Neural cell (in vitro differentiated cells): ENCODE measurements at regions not wholly inside any gene's neighbourhood (a gene's known extent, or its start where the extent isn't known, plus 50 kb on each side); places are given as distances from the start of the nearest gene placed in this dataset.

Experiments used
- CTCF ChIP-seq: fragments of 450-650 bp; IDR thresholded peaks from 2 replicates; pipeline ENCODE4 v1.5.1; 2014; ENCODE audit warnings: antibody characterized with exemption, mild to moderate bottlenecking, moderate library complexity; ENCODE audit not compliant: poor library complexity, severe bottlenecking
- EP300 ChIP-seq: fragments of 450-650 bp; conservative IDR thresholded peaks from 2 replicates; pipeline ENCODE4 v1.6.1; 2014; ENCODE audit warnings: antibody characterized with exemption, mild to moderate bottlenecking, moderate library complexity; ENCODE audit not compliant: poor library complexity, severe bottlenecking
- EZH2 ChIP-seq: fragments of 200-600, 300-800 bp; shearing (Covaris generic), sonication (generic); IDR thresholded peaks from 2 replicates; pipeline ENCODE4 v1.6.1; 2014; ENCODE audit warnings: antibody characterized with exemption, low read length, borderline replicate concordance, mild to moderate bottlenecking; ENCODE audit not compliant: insufficient read depth, poor library complexity, severe bottlenecking
- MXI1 ChIP-seq: fragments of 450-650 bp; conservative IDR thresholded peaks from 2 replicates; pipeline ENCODE4 v1.6.1; 2014; ENCODE audit warnings: antibody characterized with exemption, mild to moderate bottlenecking; ENCODE audit not compliant: poor library complexity, severe bottlenecking
- POLR2AphosphoS5 ChIP-seq: IDR thresholded peaks from 2 replicates; pipeline ENCODE4 v1.6.1; 2012
- RAD21 ChIP-seq: fragments of 450-650 bp; conservative IDR thresholded peaks from 2 replicates; pipeline ENCODE4 v1.6.1; 2014; ENCODE audit warnings: antibody characterized with exemption, mild to moderate bottlenecking, moderate library complexity
- REST ChIP-seq: IDR thresholded peaks from 2 replicates; pipeline ENCODE4 v1.6.1; 2012; ENCODE audit warnings: borderline replicate concordance
- TAF1 ChIP-seq: IDR thresholded peaks from 2 replicates; pipeline ENCODE4 v1.6.1; 2012; ENCODE audit warnings: low read depth

- no peak for TF ChIP-seq EP300
- no peak for TF ChIP-seq RAD21
- no peak for TF ChIP-seq CTCF
- no peak for TF ChIP-seq REST
- TF ChIP-seq TAF1: no peak
- no peak for TF ChIP-seq POLR2AphosphoS5
- TF ChIP-seq EZH2: no peak
- TF ChIP-seq MXI1: no peak
Observed at GRCh38 chr13:104592545-104593250, 1526.5 kb upstream of the SLC10A2 start.
